ENCODE measurements at regions not wholly inside any gene's neighbourhood (a gene's known extent, or its start where the extent isn't known, plus 50 kb on each side); places are given as distances from the start of the nearest gene placed in this dataset.

GRCh38 chr2:19439081-19439480, 80.7 kb upstream of the OSR1 start:
- TF ChIP-seq CTCF (IDR thresholded peaks at IDR 0.05) (no peak), POLR2A (IDR thresholded peaks at IDR 0.05) (no peak), EP300 (IDR thresholded peaks at IDR 0.05) (no peak)

Data from upper lobe of left lung (tissue), 4 donors.